H1 (cell line): ENCODE measurements at regions not wholly inside any gene's neighbourhood (a gene's known extent, or its start where the extent isn't known, plus 50 kb on each side); places are given as distances from the start of the nearest gene placed in this dataset.

Source experiments
- CHD7 ChIP-seq: fragments of 300-600 bp; sonication (generic); IDR thresholded peaks from 2 replicates; pipeline ENCODE4 v1.7.1; 2012; ENCODE audit warnings: low read length, moderate library complexity, mild to moderate bottlenecking, inconsistent platforms; ENCODE audit not compliant: insufficient replicate concordance
- EGR1 ChIP-seq: IDR thresholded peaks from 2 replicates; pipeline ENCODE4 v1.6.1; 2011; ENCODE audit warnings: low read depth, low read length, borderline replicate concordance
- MAFK ChIP-seq: IDR thresholded peaks from 2 replicates; pipeline ENCODE4 v1.6.1; 2012; ENCODE audit warnings: low read depth, mild to moderate bottlenecking, improper control_type of control experiment, low read length
- MAX ChIP-seq: IDR thresholded peaks from 2 replicates; pipeline ENCODE4 v1.6.1; 2012; ENCODE audit warnings: inconsistent platforms
- NRF1 ChIP-seq: IDR thresholded peaks from 2 replicates; pipeline ENCODE4 v1.6.1; 2011; ENCODE audit warnings: mild to moderate bottlenecking, low read depth, low read length, improper control_type of control experiment
- POU5F1 ChIP-seq: IDR thresholded peaks from 2 replicates; pipeline ENCODE4 v1.6.1; 2011; ENCODE audit warnings: low read depth, mild to moderate bottlenecking, low read length, moderate library complexity
- SAP30 ChIP-seq: fragments of 300-600 bp; sonication (generic); IDR thresholded peaks from 2 replicates; pipeline ENCODE4 v1.7.1; 2012; ENCODE audit warnings: low read length, moderate library complexity, mild to moderate bottlenecking, inconsistent platforms; ENCODE audit not compliant: insufficient read depth, insufficient replicate concordance
- TAF1 ChIP-seq: IDR thresholded peaks from 2 replicates; pipeline ENCODE4 v1.6.1; 2011; ENCODE audit warnings: mild to moderate bottlenecking, low read depth, low read length
- TBP ChIP-seq: IDR thresholded peaks from 2 replicates; pipeline ENCODE4 v1.6.1; 2011; ENCODE audit warnings: low read depth, low read length, improper control_type of control experiment
- YY1 ChIP-seq: IDR thresholded peaks from 2 replicates; pipeline ENCODE4 v1.6.1; 2011; ENCODE audit warnings: low read depth, mild to moderate bottlenecking, low read length

- TF ChIP-seq CHD7 (no peak), EGR1 (no peak), POU5F1 (no peak), TBP (no peak), YY1 (no peak), SAP30 (no peak), NRF1 (no peak), MAFK (no peak), MAX (no peak), TAF1 (no peak)
Observed at GRCh38 chrX:142446349-142446748, 241.3 kb upstream of the MAGEC2 start (continued).
